GM19438 (cell line): ENCODE measurements at regions not wholly inside any gene's neighbourhood (a gene's known extent, or its start where the extent isn't known, plus 50 kb on each side); places are given as distances from the start of the nearest gene placed in this dataset.

Source experiments
- ATAC-seq: cut with Tn5 transposase; IDR thresholded peaks from one replicate; pipeline ENCODE4 v1.9.1; 2021; ENCODE audit warnings: low read depth; ENCODE audit not compliant: unreplicated experiment

DNA sequence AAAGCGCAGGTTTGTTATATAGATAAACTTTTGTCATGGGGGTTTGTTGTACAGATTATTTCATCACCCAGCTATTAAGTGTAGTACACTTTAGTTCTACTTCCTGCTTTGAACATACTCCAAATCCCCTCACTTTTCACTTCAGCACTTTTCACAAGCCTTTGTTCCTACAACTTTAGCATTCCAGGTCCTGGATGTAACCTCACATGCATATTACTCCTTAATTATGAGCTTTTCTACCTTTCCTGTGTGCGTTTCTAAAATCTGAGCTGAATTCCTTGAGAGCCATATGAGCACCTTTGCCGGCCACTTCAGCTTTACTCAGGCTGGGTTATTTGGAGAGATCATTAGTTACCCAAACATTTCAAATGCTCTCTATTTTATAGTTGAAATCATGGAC is 179.2 kb upstream of the TNFAIP3 start:
- ATAC-seq, result no peak

DNA sequence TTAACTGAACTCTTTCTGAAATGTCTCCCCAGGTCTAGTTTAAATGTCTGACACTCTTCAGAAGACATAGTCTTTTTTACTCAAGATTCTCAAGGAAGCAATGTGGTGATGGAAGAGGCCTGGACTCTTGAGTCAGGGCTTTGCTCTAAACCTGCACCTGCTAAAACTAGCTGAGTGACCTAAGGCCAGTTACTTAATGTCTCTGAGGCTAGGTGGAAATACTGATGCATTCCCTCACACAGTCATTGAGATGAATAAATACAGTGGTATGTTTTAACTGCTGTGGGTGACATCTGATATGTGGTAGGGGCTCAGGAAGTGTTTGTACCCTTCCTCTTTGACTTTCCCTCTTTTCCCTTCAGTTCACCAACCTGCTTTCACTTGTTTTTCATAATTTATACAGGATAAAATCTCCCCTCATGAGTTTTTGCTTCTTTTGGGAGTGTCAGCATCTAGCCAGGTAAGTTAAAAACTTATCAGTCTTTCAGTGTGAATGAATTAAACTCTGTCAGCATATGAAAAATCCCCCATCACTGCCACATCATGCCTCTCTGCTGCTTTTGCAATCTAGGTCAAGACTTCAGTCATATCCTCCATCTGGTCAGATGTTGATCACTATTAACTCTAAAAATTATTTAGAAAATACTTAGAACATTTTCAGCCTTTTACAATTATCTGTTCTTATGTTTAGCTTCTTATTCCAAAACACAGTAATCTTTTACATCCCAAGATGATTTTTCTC is 178.7 kb upstream of the TNFAIP3 start:
- no peak for ATAC-seq

DNA sequence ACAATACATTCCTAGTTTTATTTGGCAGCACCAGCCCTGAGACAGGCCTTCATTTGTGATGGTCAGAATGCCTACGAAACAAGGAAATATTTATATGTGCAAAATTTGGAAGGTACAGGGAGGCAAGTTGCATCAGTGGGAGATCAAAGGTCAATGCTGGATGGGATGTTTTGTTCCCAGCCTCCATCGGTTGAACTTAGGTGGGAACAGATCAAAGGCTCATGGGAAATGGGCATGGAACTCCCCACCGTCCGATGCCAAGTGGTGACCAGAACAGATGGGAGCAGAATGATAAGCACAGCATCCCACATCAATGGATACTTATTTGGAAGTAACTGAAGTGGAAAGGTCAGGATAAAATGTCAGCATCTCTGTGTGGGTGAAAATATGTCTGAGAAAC is 177.7 kb upstream of the TNFAIP3 start:
- no peak for ATAC-seq

DNA sequence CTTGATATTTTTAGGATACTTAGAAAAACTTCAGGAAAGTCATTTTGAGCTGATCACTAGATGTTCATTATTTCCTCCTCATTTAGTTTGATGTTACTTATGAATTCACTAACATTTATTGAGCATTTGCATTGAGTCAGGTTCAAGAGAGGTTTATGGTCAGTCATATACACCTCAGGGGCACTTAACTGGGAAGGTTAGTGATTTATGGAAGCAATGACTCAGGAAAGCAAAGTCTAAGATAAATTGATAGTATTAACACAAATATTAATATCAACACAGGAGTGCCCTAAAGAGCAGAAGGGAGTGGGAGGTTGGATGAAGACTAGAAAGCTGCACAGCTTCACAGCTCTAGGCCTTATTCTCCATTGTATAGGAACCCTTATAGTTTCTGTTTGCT is 177.0 kb upstream of the TNFAIP3 start:
- no peak for ATAC-seq

DNA sequence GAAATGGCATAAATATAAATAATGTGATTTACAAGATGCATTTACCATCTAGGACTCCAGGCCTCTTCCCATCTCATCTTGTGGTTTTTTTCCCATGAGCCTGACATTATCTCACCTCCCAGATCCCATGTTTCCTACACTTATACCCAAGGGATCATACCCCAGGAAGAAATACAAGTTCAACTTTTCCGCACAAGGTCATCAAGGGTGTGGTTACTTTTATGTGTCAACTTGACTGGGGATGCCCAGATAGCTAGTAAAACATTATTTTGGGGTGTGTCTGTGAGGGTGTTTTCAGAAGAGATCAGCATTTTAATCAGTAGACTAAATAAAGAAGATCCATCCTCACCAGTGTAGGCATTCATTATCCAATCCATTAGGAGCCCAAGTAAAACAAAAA is 176.3 kb upstream of the TNFAIP3 start:
- no peak for ATAC-seq

DNA sequence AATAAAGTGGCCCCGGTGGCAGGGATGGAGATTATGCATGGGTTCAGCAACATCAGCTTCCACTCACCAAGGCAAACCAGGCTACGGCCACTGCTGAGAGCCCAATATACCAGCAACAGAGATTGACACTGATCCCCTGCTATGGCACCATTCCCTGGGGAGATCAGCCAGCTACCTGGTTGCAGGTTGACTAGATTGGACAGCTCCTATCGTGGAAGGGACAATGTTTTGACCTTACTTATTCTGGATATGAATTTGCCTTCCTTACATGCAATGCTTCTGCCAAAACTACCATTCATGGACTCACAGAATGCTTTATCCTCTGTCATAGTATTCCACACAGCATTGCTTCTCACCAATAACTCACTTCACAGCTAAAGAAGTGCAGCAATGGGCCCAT is 174.8 kb upstream of the TNFAIP3 start:
- ATAC-seq, result no peak

DNA sequence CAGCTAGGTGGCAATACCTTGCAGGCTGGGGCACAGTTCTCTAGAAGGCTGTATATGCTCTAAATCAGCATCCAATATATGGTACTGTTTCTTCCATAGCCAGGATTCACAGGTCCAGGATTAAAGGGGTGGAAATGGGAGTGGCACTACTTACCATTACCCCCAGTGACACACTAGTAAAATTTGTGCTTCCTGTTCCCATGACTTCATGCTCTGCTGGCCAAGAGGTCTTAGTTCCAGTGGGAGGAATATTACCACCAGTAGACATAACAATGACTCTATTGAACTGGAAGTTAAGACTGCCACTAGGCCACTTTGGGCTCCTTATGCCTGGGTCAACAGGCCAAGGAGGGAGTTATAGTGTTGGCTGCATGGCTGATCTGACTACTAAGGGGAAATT is 174.3 kb upstream of the TNFAIP3 start:
- ATAC-seq, result no peak

DNA sequence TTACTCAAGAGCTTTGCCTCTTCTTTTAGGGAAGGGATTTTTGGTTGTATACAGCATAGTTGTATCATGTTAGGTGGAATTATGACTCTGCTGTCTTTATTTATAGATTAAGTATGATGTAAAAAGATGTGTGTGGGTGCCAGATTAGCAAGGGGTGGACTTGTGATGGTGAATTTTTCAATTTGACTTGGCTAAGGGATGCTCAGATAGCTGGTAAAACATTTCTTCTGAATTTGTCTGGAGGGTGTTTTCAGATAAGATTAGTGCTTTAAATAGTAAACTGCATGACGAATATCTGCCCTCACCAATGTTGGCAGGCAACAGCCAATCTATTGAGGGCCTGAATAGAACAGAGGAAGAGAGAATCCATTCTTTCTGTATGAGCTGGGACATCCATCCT is 173.3 kb upstream of the TNFAIP3 start:
- ATAC-seq, result no peak

DNA sequence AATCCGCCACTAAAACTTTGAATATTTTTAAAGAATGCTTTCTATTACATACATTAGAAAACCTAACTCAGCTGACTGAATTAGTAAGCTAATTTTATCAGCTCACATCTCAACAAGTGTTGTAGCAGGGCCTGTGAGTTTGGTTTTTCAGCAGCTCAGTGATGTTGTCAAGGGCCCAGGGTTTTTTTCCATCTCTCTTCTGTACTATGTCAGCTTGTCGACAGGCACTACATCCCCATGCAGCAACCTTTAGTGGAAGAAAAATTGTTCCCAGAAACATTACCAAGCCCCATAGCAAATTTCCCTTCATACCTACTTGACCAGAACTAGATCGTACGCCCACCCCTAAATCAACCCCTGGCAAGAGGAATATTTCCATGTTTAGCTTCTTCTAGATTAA is 170.3 kb upstream of the TNFAIP3 start:
- no peak for ATAC-seq

DNA sequence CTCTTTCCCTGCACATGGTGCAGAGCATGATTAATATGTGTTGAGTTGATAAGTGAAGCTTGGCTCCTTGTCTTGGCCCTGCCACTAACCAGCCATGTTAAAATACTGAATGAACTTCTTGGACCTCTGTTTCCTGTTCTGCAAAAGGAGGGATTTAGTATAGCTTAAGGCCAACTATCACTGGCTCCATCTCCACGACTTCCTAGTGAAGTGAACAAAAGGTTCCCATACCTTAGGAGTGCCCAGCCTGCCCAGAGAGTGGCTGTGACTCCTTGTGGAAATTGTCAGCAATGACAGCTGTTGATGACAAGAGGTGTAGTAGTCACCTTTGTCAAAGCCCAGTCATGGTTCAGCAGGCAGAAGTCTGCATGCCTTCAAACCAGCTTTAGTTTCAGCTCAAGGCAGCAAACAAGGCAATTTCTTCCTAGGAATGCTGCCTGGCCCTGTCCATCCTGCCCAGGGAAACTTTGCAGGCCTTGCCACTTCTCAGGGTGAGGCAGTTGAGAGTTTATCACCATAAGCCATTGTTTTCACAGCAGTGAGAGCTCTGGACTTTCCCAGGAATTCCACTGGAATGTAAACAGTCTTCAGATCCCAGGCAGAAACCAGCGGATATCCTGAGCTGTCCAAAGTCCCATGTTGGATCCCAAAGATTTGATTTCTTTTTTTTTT is 169.7 kb upstream of the TNFAIP3 start:
- peak; percentile 67 for ATAC-seq

DNA sequence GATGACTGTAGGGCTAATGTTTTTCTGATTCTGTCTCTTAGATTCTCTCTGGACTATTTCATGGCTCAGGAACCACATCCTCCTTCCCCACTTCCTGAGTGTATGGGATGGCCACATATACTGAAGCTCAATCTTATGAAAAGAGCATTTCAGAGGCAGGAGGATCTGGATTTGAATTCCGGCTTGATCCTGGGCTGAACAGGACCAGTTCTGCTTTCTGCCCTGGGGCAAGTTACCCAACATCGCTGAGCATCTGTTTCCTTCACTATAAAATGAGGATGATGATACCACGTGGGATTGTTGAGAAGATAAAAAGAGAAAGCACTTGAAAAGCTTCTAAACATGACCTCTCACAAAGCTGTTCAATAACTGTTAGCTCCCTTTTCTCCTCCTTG is 168.4 kb upstream of the TNFAIP3 start:
- ATAC-seq, result no peak

DNA sequence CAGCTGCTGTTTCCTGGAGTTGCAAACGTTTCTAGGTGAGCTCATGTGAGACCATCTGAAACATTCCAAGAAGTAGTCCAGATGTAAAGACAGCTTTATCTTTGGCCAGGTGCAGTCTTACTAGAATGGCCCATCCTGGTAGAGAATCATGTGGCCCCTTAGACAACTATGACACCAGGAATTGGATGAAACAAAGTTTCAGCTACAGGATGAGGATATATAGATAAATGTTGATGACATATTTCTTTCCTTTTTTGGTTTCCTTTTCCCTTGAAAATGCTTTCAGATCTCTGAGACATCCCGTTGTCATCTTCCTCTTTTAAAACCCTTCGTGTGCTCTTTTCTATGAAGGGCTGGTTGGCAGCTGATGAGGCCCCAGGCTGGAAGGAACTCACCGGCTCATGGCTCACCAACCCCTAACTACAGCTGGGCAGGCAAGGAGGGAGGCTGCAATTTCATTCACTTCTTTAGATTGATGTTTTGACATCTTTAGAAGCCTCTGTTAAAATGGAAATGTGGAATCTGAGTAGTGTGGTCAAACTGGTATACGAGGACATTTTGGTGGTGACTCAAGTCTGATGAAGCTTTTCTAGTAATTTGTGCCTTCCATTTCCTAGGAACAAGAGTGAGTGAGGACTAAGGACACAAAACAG is 167.9 kb upstream of the TNFAIP3 start:
- no peak for ATAC-seq

DNA sequence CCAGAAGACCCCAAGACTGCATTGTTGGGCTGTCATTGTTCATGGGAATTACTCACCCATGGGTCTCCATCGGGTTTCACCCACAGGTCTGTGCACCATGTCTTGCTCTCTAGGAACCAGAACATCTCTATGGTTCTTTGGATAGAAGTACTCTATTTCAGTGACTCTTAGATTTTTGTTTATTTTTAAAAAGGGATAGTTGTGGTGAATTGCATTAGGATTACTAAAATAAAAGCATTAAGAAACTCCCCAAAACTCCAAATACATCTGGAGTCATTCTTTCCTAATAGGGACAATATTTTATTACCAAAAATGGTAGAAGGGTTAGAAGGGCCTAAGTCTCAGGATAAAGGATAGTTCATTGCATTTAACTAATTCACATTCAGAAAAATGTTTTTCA is 166.9 kb upstream of the TNFAIP3 start:
- ATAC-seq, result no peak

DNA sequence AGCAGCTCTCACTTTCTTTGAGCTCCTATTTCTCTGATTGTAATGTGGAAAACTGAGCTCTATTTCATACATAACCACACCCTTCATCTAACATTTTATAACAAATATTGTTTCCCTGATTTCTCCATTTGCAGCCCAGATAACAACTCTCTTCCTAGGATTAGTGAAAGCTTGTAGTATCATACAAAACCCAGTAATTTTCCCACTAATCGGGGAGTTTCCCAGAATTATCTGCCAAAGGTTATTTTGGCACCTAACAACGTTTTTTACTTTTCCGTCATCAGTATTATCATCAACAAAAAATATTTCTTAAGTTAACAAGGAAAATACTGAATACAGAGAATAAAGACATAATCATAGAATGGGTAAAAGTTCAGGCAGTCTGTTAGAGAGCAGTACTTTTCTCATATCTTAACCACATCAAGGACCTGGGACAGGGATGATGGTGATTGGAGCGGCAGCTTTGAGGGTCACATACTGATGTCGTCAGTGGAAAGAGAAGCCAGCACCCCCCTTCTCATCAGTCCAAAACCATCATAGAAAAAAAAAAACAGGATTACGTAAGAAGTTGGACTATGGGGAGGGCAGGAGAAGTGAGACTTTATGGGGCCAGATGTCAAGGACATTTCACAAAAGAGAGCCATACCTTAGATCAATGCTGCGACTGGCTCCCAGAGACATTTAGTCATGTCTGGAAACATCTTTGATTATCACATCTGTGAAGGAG is 166.1 kb upstream of the TNFAIP3 start:
- no peak for ATAC-seq

DNA sequence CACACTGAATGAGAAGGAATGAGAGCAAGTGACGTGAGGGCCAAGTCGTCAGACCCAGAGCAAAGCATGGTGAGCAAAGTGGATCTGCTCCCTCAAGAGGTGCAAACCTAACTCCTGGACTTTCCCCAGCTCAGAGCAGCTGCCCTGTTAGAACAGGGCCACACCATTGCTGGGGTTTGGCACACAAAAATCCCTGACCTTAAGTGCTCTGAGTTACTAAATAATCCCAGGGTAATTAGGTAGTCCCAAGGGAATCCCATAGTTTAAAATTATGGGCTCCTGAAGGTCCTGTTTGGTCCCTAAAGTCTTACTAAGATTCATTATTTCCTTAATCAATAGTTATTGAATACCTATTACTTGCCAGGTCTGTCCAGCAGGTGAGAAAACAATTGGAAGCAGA is 165.1 kb upstream of the TNFAIP3 start:
- no peak for ATAC-seq

DNA sequence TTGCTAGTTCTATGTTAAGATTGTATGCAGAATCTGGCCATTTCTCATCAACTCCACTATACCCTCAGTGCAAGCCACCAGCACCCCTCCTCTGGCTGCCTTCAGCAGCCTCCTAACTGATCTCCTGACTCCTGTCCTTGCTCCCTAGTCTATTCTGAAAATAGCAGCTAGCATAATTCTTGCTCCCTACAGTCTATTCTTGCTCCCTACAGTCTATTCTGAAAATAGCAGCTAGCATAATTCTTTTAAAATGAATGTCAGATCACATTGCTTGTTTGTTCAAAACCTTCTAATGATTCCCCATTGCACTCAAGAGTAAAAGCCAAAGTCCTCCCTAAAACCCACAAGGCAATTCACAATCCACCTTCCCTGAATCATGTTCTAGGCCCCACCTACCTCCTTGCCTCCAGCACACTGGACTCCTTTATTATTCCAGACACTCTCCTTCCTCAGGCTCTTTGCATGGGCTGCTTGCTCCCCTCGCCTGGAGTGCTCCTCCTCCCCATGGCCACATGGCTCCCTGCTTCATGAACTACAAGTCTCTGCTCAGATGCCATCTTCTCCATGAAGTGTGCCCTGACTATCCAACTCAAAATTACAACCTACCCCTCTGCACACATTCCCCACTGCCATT is 164.2 kb upstream of the TNFAIP3 start:
- no peak for ATAC-seq

DNA sequence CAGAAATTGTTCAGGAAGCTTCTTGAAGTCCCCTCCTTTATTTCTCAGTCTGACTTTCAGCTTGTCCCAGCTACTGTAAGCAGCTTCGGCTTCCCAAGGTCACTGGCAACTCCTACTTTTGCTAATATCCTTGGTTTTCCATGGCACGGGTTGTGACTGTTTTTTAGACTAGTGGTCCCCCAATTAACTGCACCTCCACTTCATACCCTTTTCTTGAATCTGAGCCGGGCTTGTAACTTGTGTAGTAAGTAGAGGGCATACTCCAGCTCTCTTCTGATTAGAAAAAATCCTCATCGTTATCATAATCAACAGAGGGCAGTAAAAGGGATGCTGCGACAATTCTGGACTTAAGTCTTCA is 162.3 kb upstream of the TNFAIP3 start:
- no peak for ATAC-seq

DNA sequence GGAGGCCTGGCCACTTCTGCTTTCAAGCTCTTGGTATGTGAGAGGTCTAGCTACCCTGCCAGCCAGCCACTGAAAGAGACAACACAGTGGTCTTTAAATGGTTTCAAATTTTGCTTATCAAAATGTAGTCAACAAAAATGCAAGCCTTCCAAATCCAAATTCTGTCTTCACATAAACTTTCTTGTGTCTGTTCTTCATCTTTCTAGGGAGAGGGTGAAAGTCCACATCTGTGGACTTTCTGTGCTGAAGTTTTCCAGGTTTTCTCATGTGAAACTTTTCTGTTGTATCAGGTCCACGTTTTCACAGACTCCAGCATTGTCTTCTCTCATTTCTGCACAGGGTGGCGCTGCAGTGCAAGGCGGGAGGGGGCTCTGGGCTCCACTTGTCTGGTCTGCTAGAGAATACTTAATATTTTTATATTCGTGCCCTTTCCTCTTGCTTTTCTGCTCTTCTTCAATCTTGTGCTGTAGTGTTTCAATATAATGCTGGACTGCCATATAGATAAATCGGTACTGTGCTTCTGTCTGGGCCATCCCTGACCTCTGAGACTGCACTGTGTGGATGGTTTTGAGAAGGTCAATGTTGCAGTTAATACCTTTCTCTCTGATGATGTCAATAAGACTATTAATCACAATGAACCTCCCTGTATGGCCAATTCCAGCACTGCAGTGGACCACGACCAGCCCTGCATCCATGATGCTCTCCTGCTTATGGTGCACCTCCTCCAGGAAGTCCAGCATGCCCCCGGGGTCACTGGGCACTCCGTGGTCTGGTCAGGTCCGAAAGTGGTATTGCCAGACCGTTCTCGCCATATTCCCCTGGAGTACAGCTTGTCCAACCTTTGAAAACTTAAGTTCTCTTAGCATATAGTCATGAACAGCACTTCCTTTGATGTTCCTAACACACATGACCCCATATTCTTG is 161.6 kb upstream of the TNFAIP3 start:
- peak; percentile 45 for ATAC-seq

DNA sequence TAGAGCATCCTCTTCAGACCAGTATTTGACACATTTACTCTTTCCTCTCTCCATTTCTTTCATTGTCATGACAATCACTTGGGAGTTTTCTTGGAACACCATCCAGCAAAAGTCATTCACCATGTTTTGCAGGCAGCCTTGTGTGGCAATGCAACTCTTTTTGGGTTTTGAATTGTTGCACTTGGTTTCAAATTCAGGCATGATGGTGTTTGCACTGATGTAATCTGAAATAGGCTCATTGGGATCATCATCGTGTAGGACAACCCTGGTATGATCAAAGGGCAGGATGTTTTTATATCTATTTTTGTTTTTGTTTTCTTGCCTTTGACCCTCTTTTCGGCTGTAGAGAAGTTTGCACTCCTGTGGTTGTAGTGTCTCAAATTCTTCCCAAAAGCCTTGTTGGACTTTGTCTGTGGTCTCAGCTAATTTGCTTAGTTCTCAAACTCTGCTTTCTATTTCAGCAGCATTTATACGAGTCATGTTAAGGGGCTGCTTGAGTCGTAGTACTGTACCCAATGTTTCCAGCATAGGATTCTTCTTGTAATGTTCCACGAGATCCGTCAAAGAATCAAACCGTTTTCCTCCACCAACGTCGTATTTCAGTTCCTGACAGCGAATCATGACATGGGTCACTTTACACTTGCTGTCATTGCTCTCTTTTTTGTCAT is 160.8 kb upstream of the TNFAIP3 start:
- ATAC-seq, result no peak
